Thoracic aorta (tissue), 2 donors: ENCODE measurements at regions not wholly inside any gene's neighbourhood (a gene's known extent, or its start where the extent isn't known, plus 50 kb on each side); places are given as distances from the start of the nearest gene placed in this dataset.

Experiments used
- ATAC-seq: fragments of 150-250 bp; one replicate; pipeline ENCODE4 v1.8.0; 2017; ENCODE audit warnings: low read depth; ENCODE audit not compliant: insufficient number of reproducible peaks, low FRiP score
- DNase-seq: peaks from one replicate; pipeline ENCODE4 v3.0.0-alpha.2; 2020; ENCODE audit warnings: low spot score
- H3K27ac ChIP-seq, 2 donors: fragments of 200-600 bp; sonication (generic); 1 replicate in 1 of 2; 2 replicates in 1 of 2; pipeline ENCODE4 v1.5.1; 2016; ENCODE audit warnings: mild to moderate bottlenecking in 2 of 2, moderate library complexity in 2 of 2
- H3K27me3 ChIP-seq: fragments of 200-600 bp; sonication (generic); replicated peaks from 2 replicates; pipeline ENCODE4 v1.6.0; 2016; ENCODE audit warnings: mild to moderate bottlenecking; ENCODE audit not compliant: insufficient read depth
- H3K36me3 ChIP-seq: fragments of 200-600 bp; sonication (generic); one replicate; pipeline ENCODE4 v1.5.1; 2016
- H3K4me1 ChIP-seq, 2 donors: fragments of 200-600 bp; sonication (generic); 1 replicate in 1 of 2; 2 replicates in 1 of 2; pipeline versions ENCODE4 v1.5.1 to v1.6.0; 2016; ENCODE audit warnings: low read depth in 2 of 2, mild to moderate bottlenecking in 1 of 2; ENCODE audit not compliant: control insufficient read depth in 1 of 2
- H3K4me3 ChIP-seq: fragments of 200-600 bp; sonication (generic); 2 replicates; pipeline ENCODE4 v1.5.1; 2016; ENCODE audit warnings: mild to moderate bottlenecking
- H3K9me3 ChIP-seq: fragments of 200-600 bp; sonication (generic); 2 replicates; pipeline ENCODE4 v1.5.1; 2016
- CTCF ChIP-seq: fragments of 200-600 bp; sonication (generic); IDR thresholded peaks from one replicate; pipeline ENCODE4 v1.5.1; 2019; ENCODE audit warnings: antibody characterized with exemption

GRCh38 chr2:136439064-136439676 is 321.2 kb upstream of the CXCR4 start:
- DNase-seq (no peak), ATAC-seq (no peak)
- Histone ChIP-seq H3K27ac (no peak overlapping the region), H3K27me3 (no peaks in the 10 kb centered on the region), H3K4me3 (no peak overlapping the region), H3K4me1 (no peaks in the 10 kb centered on the region), H3K36me3 (no peaks in the 10 kb centered on the region), H3K9me3 (no peaks in the 10 kb centered on the region)
- no peak for TF ChIP-seq CTCF

- H3K27ac ChIP-seq = no peak overlapping the region
- no peak for ATAC-seq
- no peaks in the 10 kb centered on the region for H3K27me3 ChIP-seq
- H3K36me3 ChIP-seq = no peaks in the 10 kb centered on the region
- H3K9me3 ChIP-seq = no peaks in the 10 kb centered on the region
- DNase-seq = no peak
- TF ChIP-seq CTCF = no peak
- no peaks in the 10 kb centered on the region for H3K4me1 ChIP-seq
- no peak overlapping the region for H3K4me3 ChIP-seq
Observed at GRCh38 chr2:136437461-136437860, 319.5 kb upstream of the CXCR4 start.

GRCh38 chr2:136436936-136437335 is 319.0 kb upstream of the CXCR4 start:
- DNase-seq (no peak), ATAC-seq (no peak)
- Histone ChIP-seq H3K36me3 (no peaks in the 10 kb centered on the region), H3K27me3 (no peaks in the 10 kb centered on the region), H3K9me3 (no peaks in the 10 kb centered on the region), H3K4me1 (no peaks in the 10 kb centered on the region), H3K27ac (no peak overlapping the region), H3K4me3 (no peak overlapping the region)
- TF ChIP-seq CTCF = no peak

GRCh38 chr2:136434251-136434715 is 316.3 kb upstream of the CXCR4 start:
- Histone ChIP-seq H3K4me1 (no peaks in the 10 kb centered on the region), H3K36me3 (no peaks in the 10 kb centered on the region), H3K27me3 (no peaks in the 10 kb centered on the region), H3K27ac (no peak overlapping the region), H3K4me3 (no peak overlapping the region), H3K9me3 (no peaks in the 10 kb centered on the region)
- DNase-seq (no peak), ATAC-seq (no peak)
- TF ChIP-seq CTCF = no peak

- no peaks in the 10 kb centered on the region for H3K4me1 ChIP-seq
- H3K27ac ChIP-seq = no peak overlapping the region
- H3K4me3 ChIP-seq = no peak overlapping the region
- ATAC-seq = no peak
- H3K36me3 ChIP-seq = no peaks in the 10 kb centered on the region
- no peaks in the 10 kb centered on the region for H3K9me3 ChIP-seq
- DNase-seq = no peak
- TF ChIP-seq CTCF = no peak
- no peaks in the 10 kb centered on the region for H3K27me3 ChIP-seq
Observed at GRCh38 chr2:136433261-136433660, 315.3 kb upstream of the CXCR4 start.
